Immature natural killer cell (primary cell): ENCODE measurements at regions not wholly inside any gene's neighbourhood (a gene's known extent, or its start where the extent isn't known, plus 50 kb on each side); places are given as distances from the start of the nearest gene placed in this dataset.

Source experiments
- DNase-seq, 3 donors: peaks; one replicate each; pipeline ENCODE4 v3.0.0; 2022; ENCODE audit warnings: mixed read lengths in 1 of 3
- H3K27ac Mint-ChIP-seq, 6 donors: one replicate each; pipeline ENCODE4 v1.8.0; 2020; ENCODE audit warnings: mixed read lengths in 6 of 6, mild to moderate bottlenecking in 5 of 6, inconsistent platforms in 4 of 6, moderate library complexity in 3 of 6
- H3K27me3 Mint-ChIP-seq, 3 donors: one replicate each; pipeline ENCODE4 v1.8.0; 2020 to 2021; ENCODE audit warnings: low read depth in 3 of 3, mild to moderate bottlenecking in 3 of 3, mixed read lengths in 3 of 3, moderate library complexity in 3 of 3, inconsistent platforms in 1 of 3
- H3K36me3 Mint-ChIP-seq, 3 donors: one replicate each; pipeline ENCODE4 v1.8.0; 2020; ENCODE audit warnings: mixed read lengths in 3 of 3, inconsistent platforms in 2 of 3, mild to moderate bottlenecking in 2 of 3
- H3K4me1 Mint-ChIP-seq, 2 donors: one replicate each; pipeline ENCODE4 v1.8.0; 2020; ENCODE audit warnings: inconsistent platforms in 2 of 2, mild to moderate bottlenecking in 2 of 2, mixed read lengths in 2 of 2, moderate library complexity in 1 of 2
- H3K4me3 Mint-ChIP-seq, 5 donors: one replicate each; pipeline ENCODE4 v1.8.0; 2020; ENCODE audit warnings: mild to moderate bottlenecking in 5 of 5, mixed read lengths in 5 of 5, inconsistent platforms in 3 of 5, moderate library complexity in 3 of 5
- H3K9me3 Mint-ChIP-seq, 6 donors: one replicate each; pipeline ENCODE4 v1.8.0; 2020; ENCODE audit warnings: mild to moderate bottlenecking in 6 of 6, mixed read lengths in 6 of 6, inconsistent platforms in 4 of 6, moderate library complexity in 3 of 6

GRCh38 chr5:3382782-3383181 is 212.8 kb upstream of the IRX1 start:
- no peak overlapping the region for H3K27ac Mint-ChIP-seq
- H3K4me1 Mint-ChIP-seq = no peaks in the 10 kb centered on the region
- H3K9me3 Mint-ChIP-seq = peaks cover 0 to 12% (median 5%) of the 10 kb centered on the region in 6 donors
- H3K27me3 Mint-ChIP-seq = peaks cover 0 to 2% (median 0%) of the 10 kb centered on the region in 3 donors
- no peaks in the 10 kb centered on the region for H3K36me3 Mint-ChIP-seq
- H3K4me3 Mint-ChIP-seq = no peak overlapping the region
- no peak for DNase-seq

- Mint-ChIP-seq H3K27ac (no peak overlapping the region), H3K9me3 (peaks cover 0 to 16% (median 8%) of the 10 kb centered on the region in 6 donors), H3K36me3 (no peaks in the 10 kb centered on the region), H3K4me3 (no peak overlapping the region), H3K4me1 (no peaks in the 10 kb centered on the region), H3K27me3 (peaks cover 0 to 2% (median 0%) of the 10 kb centered on the region in 3 donors)
- no peak for DNase-seq
These were observed 213.5 kb upstream of the IRX1 start for GRCh38 chr5:3382151-3382550.

- no peak overlapping the region for H3K4me3 Mint-ChIP-seq
These were observed 214.3 kb upstream of the IRX1 start for GRCh38 chr5:3381206-3381825.

GRCh38 chr5:3380689-3381088 is 214.9 kb upstream of the IRX1 start:
- H3K27me3 Mint-ChIP-seq = peaks cover 0 to 1% (median 0%) of the 10 kb centered on the region in 3 donors

More at GRCh38 chr5:3381206-3381825, 214.3 kb upstream of the IRX1 start:
- H3K9me3 Mint-ChIP-seq = peaks cover 0 to 16% (median 9%) of the 10 kb centered on the region in 6 donors
- DNase-seq = no peak
- no peaks in the 10 kb centered on the region for H3K36me3 Mint-ChIP-seq
- no peak overlapping the region for H3K27ac Mint-ChIP-seq
- H3K27me3 Mint-ChIP-seq = peaks cover 0 to 2% (median 0%) of the 10 kb centered on the region in 3 donors
- no peaks in the 10 kb centered on the region for H3K4me1 Mint-ChIP-seq

GRCh38 chr5:3377831-3378230 is 217.8 kb upstream of the IRX1 start:
- Mint-ChIP-seq H3K27ac (no peak overlapping the region), H3K9me3 (peaks cover 2 to 29% (median 14%) of the 10 kb centered on the region in 6 donors), H3K36me3 (no peaks in the 10 kb centered on the region), H3K4me3 (no peak overlapping the region), H3K27me3 (peaks cover 0 to 2% (median 0%) of the 10 kb centered on the region in 3 donors), H3K4me1 (no peaks in the 10 kb centered on the region)
- no peak for DNase-seq

More at GRCh38 chr5:3380689-3381088, 214.9 kb upstream of the IRX1 start:
- DNase-seq = no peak
- Mint-ChIP-seq H3K4me1 (no peaks in the 10 kb centered on the region), H3K4me3 (no peak overlapping the region), H3K27ac (no peak overlapping the region), H3K9me3 (peaks cover 0 to 19% (median 12%) of the 10 kb centered on the region in 6 donors), H3K36me3 (no peaks in the 10 kb centered on the region)

- Mint-ChIP-seq H3K4me3 (no peak overlapping the region), H3K36me3 (peaks cover 0 to 3% (median 0%) of the 10 kb centered on the region in 3 donors), H3K27me3 (peaks cover 0 to 2% (median 0%) of the 10 kb centered on the region in 3 donors), H3K27ac (no peak overlapping the region), H3K4me1 (no peaks in the 10 kb centered on the region), H3K9me3 (peaks cover 5 to 33% (median 16%) of the 10 kb centered on the region in 6 donors)
- no peak for DNase-seq
These were observed 218.5 kb upstream of the IRX1 start for GRCh38 chr5:3377176-3377575.

- Mint-ChIP-seq H3K4me1 (no peaks in the 10 kb centered on the region), H3K36me3 (peaks cover 0 to 7% (median 0%) of the 10 kb centered on the region in 3 donors), H3K27ac (no peak overlapping the region), H3K9me3 (peaks cover 9 to 38% (median 20%) of the 10 kb centered on the region in 6 donors), H3K4me3 (no peak overlapping the region), H3K27me3 (peaks cover 0 to 2% (median 0%) of the 10 kb centered on the region in 3 donors)
- DNase-seq = no peak
These were observed 219.0 kb upstream of the IRX1 start for GRCh38 chr5:3376611-3377010.

- H3K4me1 Mint-ChIP-seq = no peaks in the 10 kb centered on the region
- peaks cover 9 to 38% (median 20%) of the 10 kb centered on the region in 6 donors for H3K9me3 Mint-ChIP-seq
- H3K27ac Mint-ChIP-seq = no peak overlapping the region
- no peak for DNase-seq
- peaks cover 0 to 2% (median 0%) of the 10 kb centered on the region in 3 donors for H3K27me3 Mint-ChIP-seq
- H3K4me3 Mint-ChIP-seq = no peak overlapping the region
- H3K36me3 Mint-ChIP-seq = peaks cover 0 to 7% (median 0%) of the 10 kb centered on the region in 3 donors
These were observed 219.9 kb upstream of the IRX1 start for GRCh38 chr5:3375586-3376311.

- no peak overlapping the region for H3K27ac Mint-ChIP-seq
- peaks cover 9 to 43% (median 23%) of the 10 kb centered on the region in 6 donors for H3K9me3 Mint-ChIP-seq
- peaks cover 0 to 5% (median 0%) of the 10 kb centered on the region in 3 donors for H3K27me3 Mint-ChIP-seq
- no peak for DNase-seq
- H3K4me1 Mint-ChIP-seq = no peaks in the 10 kb centered on the region
- H3K4me3 Mint-ChIP-seq = no peak overlapping the region
- peaks cover 0 to 7% (median 0%) of the 10 kb centered on the region in 3 donors for H3K36me3 Mint-ChIP-seq
These were observed 222.2 kb upstream of the IRX1 start for GRCh38 chr5:3373391-3373790.

- Mint-ChIP-seq H3K27ac (no peak overlapping the region), H3K4me1 (no peaks in the 10 kb centered on the region), H3K9me3 (peaks cover 7 to 35% (median 17%) of the 10 kb centered on the region in 6 donors), H3K4me3 (no peak overlapping the region), H3K27me3 (peaks cover 0 to 5% (median 0%) of the 10 kb centered on the region in 3 donors), H3K36me3 (peaks cover 0 to 7% (median 0%) of the 10 kb centered on the region in 3 donors)
- DNase-seq = no peak
These were observed 223.3 kb upstream of the IRX1 start for GRCh38 chr5:3372289-3372688.

GRCh38 chr5:3365501-3366215 is 230.0 kb upstream of the IRX1 start:
- DNase-seq = no peak
- Mint-ChIP-seq H3K4me3 (no peak overlapping the region), H3K27me3 (peaks cover 0 to 3% (median 0%) of the 10 kb centered on the region in 3 donors), H3K9me3 (peaks cover 2 to 12% (median 6%) of the 10 kb centered on the region in 6 donors), H3K36me3 (peaks cover 0 to 4% (median 0%) of the 10 kb centered on the region in 3 donors), H3K27ac (no peak overlapping the region), H3K4me1 (no peaks in the 10 kb centered on the region)

- Mint-ChIP-seq H3K4me3 (no peak overlapping the region), H3K27me3 (peaks cover 0 to 3% (median 0%) of the 10 kb centered on the region in 3 donors), H3K27ac (no peak overlapping the region), H3K9me3 (peaks cover 1 to 15% (median 6%) of the 10 kb centered on the region in 6 donors), H3K36me3 (peaks cover 0 to 4% (median 0%) of the 10 kb centered on the region in 3 donors), H3K4me1 (no peaks in the 10 kb centered on the region)
- no peak for DNase-seq
These were observed 230.7 kb upstream of the IRX1 start for GRCh38 chr5:3364941-3365340.

- H3K9me3 Mint-ChIP-seq = peaks cover 1 to 15% (median 5%) of the 10 kb centered on the region in 6 donors
- no peaks in the 10 kb centered on the region for H3K4me1 Mint-ChIP-seq
- peaks cover 0 to 4% (median 0%) of the 10 kb centered on the region in 3 donors for H3K36me3 Mint-ChIP-seq
- H3K27ac Mint-ChIP-seq = no peak overlapping the region
- peaks cover 0 to 2% (median 0%) of the 10 kb centered on the region in 3 donors for H3K27me3 Mint-ChIP-seq
- DNase-seq = no peak
- no peak overlapping the region for H3K4me3 Mint-ChIP-seq
These were observed 231.2 kb upstream of the IRX1 start for GRCh38 chr5:3364433-3364832.

- Mint-ChIP-seq H3K4me1 (no peaks in the 10 kb centered on the region), H3K4me3 (no peak overlapping the region), H3K9me3 (peaks cover 0 to 15% (median 4%) of the 10 kb centered on the region in 6 donors), H3K36me3 (peaks cover 0 to 4% (median 0%) of the 10 kb centered on the region in 3 donors), H3K27me3 (no peaks in the 10 kb centered on the region), H3K27ac (no peak overlapping the region)
- no peak for DNase-seq
These were observed 233.1 kb upstream of the IRX1 start for GRCh38 chr5:3362606-3362910.
